ENCODE measurements at regions not wholly inside any gene's neighbourhood (a gene's known extent, or its start where the extent isn't known, plus 50 kb on each side); places are given as distances from the start of the nearest gene placed in this dataset.
A peak's percentile ranks its signal among the peaks of the same experiment; 100 is the strongest.

GRCh38 chr13:47303626-47304025, 406.8 kb upstream of the HTR2A start:
- Histone ChIP-seq H3K36me3 (no peaks in the 10 kb centered on the region), H3K4me1 (no peaks in the 10 kb centered on the region), H3K27me3 (no peaks in the 10 kb centered on the region), H3K9me3 (no peaks in the 10 kb centered on the region), H3K27ac (no peak overlapping the region), H3K4me3 (no peak overlapping the region), H3K4me2 (no peak overlapping the region), H4K20me1 (no peaks in the 10 kb centered on the region), H3K9ac (no peak overlapping the region)
- no peak for TF ChIP-seq Cebpa-rat (IDR thresholded peaks at IDR 0.05)

- no peak overlapping the region for H3K27ac ChIP-seq
- no peak overlapping the region for H3K4me3 ChIP-seq
- no peaks in the 10 kb centered on the region for H4K20me1 ChIP-seq
- no peak overlapping the region for H3K4me2 ChIP-seq
- H3K9me3 ChIP-seq: no peaks in the 10 kb centered on the region
- H3K9ac ChIP-seq: no peak overlapping the region
- H3K36me3 ChIP-seq: no peaks in the 10 kb centered on the region
- TF ChIP-seq Cebpa-rat (IDR thresholded peaks at IDR 0.05): no peak
- H3K4me1 ChIP-seq: no peaks in the 10 kb centered on the region
- no peaks in the 10 kb centered on the region for H3K27me3 ChIP-seq
Observed at GRCh38 chr13:47299304-47299703, 402.5 kb upstream of the HTR2A start.

GRCh38 chr13:47298506-47298905, 401.7 kb upstream of the HTR2A start:
- Histone ChIP-seq H3K36me3 (no peaks in the 10 kb centered on the region), H3K27me3 (no peaks in the 10 kb centered on the region), H3K9me3 (no peaks in the 10 kb centered on the region), H3K27ac (no peak overlapping the region), H4K20me1 (no peaks in the 10 kb centered on the region), H3K4me3 (no peak overlapping the region), H3K4me1 (no peaks in the 10 kb centered on the region), H3K4me2 (no peak overlapping the region), H3K9ac (no peak overlapping the region)
- TF ChIP-seq Cebpa-rat (IDR thresholded peaks at IDR 0.05): no peak

GRCh38 chr13:47294691-47295090, 397.8 kb upstream of the HTR2A start:
- H3K4me1 ChIP-seq: no peaks in the 10 kb centered on the region
- H3K27ac ChIP-seq: no peak overlapping the region
- no peak overlapping the region for H3K4me3 ChIP-seq
- H3K36me3 ChIP-seq: no peaks in the 10 kb centered on the region
- no peak overlapping the region for H3K4me2 ChIP-seq
- no peak overlapping the region for H3K9ac ChIP-seq
- H4K20me1 ChIP-seq: no peaks in the 10 kb centered on the region
- no peaks in the 10 kb centered on the region for H3K9me3 ChIP-seq
- no peaks in the 10 kb centered on the region for H3K27me3 ChIP-seq
- TF ChIP-seq Cebpa-rat (IDR thresholded peaks at IDR 0.05): no peak

- TF ChIP-seq Cebpa-rat (IDR thresholded peaks at IDR 0.05): no peak
- Histone ChIP-seq H3K27ac (no peak overlapping the region), H3K36me3 (no peaks in the 10 kb centered on the region), H3K9me3 (no peaks in the 10 kb centered on the region), H3K4me3 (no peak overlapping the region), H3K9ac (no peak overlapping the region), H3K27me3 (no peaks in the 10 kb centered on the region), H3K4me2 (no peak overlapping the region), H4K20me1 (no peaks in the 10 kb centered on the region), H3K4me1 (no peaks in the 10 kb centered on the region)
Observed at GRCh38 chr13:47291107-47291656, 394.3 kb upstream of the HTR2A start.

- Histone ChIP-seq H4K20me1 (no peaks in the 10 kb centered on the region), H3K27ac (no peak overlapping the region), H3K27me3 (no peaks in the 10 kb centered on the region), H3K4me1 (no peaks in the 10 kb centered on the region), H3K4me2 (no peak overlapping the region), H3K4me3 (no peak overlapping the region), H3K9me3 (no peaks in the 10 kb centered on the region), H3K9ac (no peak overlapping the region), H3K36me3 (no peaks in the 10 kb centered on the region)
- TF ChIP-seq Cebpa-rat (IDR thresholded peaks at IDR 0.05): no peak
Observed at GRCh38 chr13:47289567-47289966, 392.7 kb upstream of the HTR2A start.

- Histone ChIP-seq H3K9ac (no peak overlapping the region), H3K9me3 (no peaks in the 10 kb centered on the region), H4K20me1 (no peaks in the 10 kb centered on the region), H3K36me3 (no peaks in the 10 kb centered on the region), H3K27me3 (no peaks in the 10 kb centered on the region), H3K4me2 (no peak overlapping the region), H3K27ac (no peak overlapping the region), H3K4me1 (no peaks in the 10 kb centered on the region), H3K4me3 (no peak overlapping the region)
- TF ChIP-seq Cebpa-rat (IDR thresholded peaks at IDR 0.05): no peak
Observed at GRCh38 chr13:47288546-47288945, 391.7 kb upstream of the HTR2A start.

- TF ChIP-seq Cebpa-rat (IDR thresholded peaks at IDR 0.05): no peak
- Histone ChIP-seq H3K4me2 (no peak overlapping the region), H4K20me1 (no peaks in the 10 kb centered on the region), H3K9me3 (no peaks in the 10 kb centered on the region), H3K27me3 (no peaks in the 10 kb centered on the region), H3K27ac (no peak overlapping the region), H3K4me1 (no peaks in the 10 kb centered on the region), H3K36me3 (no peaks in the 10 kb centered on the region), H3K9ac (no peak overlapping the region), H3K4me3 (no peak overlapping the region)
Observed at GRCh38 chr13:47287291-47287751, 390.5 kb upstream of the HTR2A start.

GRCh38 chr13:47281991-47282390, 385.1 kb upstream of the HTR2A start:
- H3K27me3 ChIP-seq: no peaks in the 10 kb centered on the region
- H4K20me1 ChIP-seq: no peaks in the 10 kb centered on the region
- no peaks in the 10 kb centered on the region for H3K9me3 ChIP-seq
- H3K4me2 ChIP-seq: no peak overlapping the region
- H3K4me1 ChIP-seq: no peaks in the 10 kb centered on the region
- no peak for TF ChIP-seq Cebpa-rat (IDR thresholded peaks at IDR 0.05)
- H3K4me3 ChIP-seq: no peak overlapping the region
- H3K27ac ChIP-seq: no peak overlapping the region
- no peak overlapping the region for H3K9ac ChIP-seq
- no peaks in the 10 kb centered on the region for H3K36me3 ChIP-seq

GRCh38 chr13:47279920-47280319, 383.1 kb upstream of the HTR2A start:
- TF ChIP-seq Cebpa-rat (IDR thresholded peaks at IDR 0.05): no peak
- no peaks in the 10 kb centered on the region for H3K9me3 ChIP-seq

GRCh38 chr13:47277774-47278173, 380.9 kb upstream of the HTR2A start:
- TF ChIP-seq Cebpa-rat (IDR thresholded peaks at IDR 0.05): peak; percentile 86; the same call in 1 of the 2 replicates
- Histone ChIP-seq H3K9ac (no peak overlapping the region), H3K9me3 (no peaks in the 10 kb centered on the region), H4K20me1 (no peaks in the 10 kb centered on the region), H3K36me3 (no peaks in the 10 kb centered on the region), H3K27ac (no peak overlapping the region), H3K4me3 (no peak overlapping the region), H3K4me1 (no peaks in the 10 kb centered on the region), H3K4me2 (no peak overlapping the region), H3K27me3 (no peaks in the 10 kb centered on the region)

More at GRCh38 chr13:47279920-47280319, 383.1 kb upstream of the HTR2A start:
- no peak overlapping the region for H3K9ac ChIP-seq
- no peaks in the 10 kb centered on the region for H4K20me1 ChIP-seq
- H3K4me1 ChIP-seq: no peaks in the 10 kb centered on the region
- no peak overlapping the region for H3K4me2 ChIP-seq
- H3K4me3 ChIP-seq: no peak overlapping the region
- H3K27ac ChIP-seq: no peak overlapping the region
- no peaks in the 10 kb centered on the region for H3K27me3 ChIP-seq
- H3K36me3 ChIP-seq: no peaks in the 10 kb centered on the region
